ENCODE measurements at regions not wholly inside any gene's neighbourhood (a gene's known extent, or its start where the extent isn't known, plus 50 kb on each side); places are given as distances from the start of the nearest gene placed in this dataset.

- TF ChIP-seq, protein P1, sequence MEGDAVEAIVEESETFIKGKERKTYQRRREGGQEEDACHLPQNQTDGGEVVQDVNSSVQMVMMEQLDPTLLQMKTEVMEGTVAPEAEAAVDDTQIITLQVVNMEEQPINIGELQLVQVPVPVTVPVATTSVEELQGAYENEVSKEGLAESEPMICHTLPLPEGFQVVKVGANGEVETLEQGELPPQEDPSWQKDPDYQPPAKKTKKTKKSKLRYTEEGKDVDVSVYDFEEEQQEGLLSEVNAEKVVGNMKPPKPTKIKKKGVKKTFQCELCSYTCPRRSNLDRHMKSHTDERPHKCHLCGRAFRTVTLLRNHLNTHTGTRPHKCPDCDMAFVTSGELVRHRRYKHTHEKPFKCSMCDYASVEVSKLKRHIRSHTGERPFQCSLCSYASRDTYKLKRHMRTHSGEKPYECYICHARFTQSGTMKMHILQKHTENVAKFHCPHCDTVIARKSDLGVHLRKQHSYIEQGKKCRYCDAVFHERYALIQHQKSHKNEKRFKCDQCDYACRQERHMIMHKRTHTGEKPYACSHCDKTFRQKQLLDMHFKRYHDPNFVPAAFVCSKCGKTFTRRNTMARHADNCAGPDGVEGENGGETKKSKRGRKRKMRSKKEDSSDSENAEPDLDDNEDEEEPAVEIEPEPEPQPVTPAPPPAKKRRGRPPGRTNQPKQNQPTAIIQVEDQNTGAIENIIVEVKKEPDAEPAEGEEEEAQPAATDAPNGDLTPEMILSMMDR (conservative IDR thresholded peaks at IDR 0.05; ENCODE audit: low read depth, low read length) = no peak
- TF ChIP-seq EZH2 (IDR thresholded peaks at IDR 0.05; ENCODE audit: low read length, unreplicated experiment) = no peak
- TF ChIP-seq EZH2phosphoT487 (IDR thresholded peaks at IDR 0.05; ENCODE audit: borderline replicate concordance, low read length) = no peak
Observed at GRCh38 chr11:82527081-82527584, 206.5 kb downstream of the FAM181B start.

Measured in PC-3 (cell line).